GM19397 (cell line): ENCODE measurements at regions not wholly inside any gene's neighbourhood (a gene's known extent, or its start where the extent isn't known, plus 50 kb on each side); places are given as distances from the start of the nearest gene placed in this dataset.
"Not testable (repeated sequence)": the region's sequence is repeated elsewhere in the genome, so short reads cannot be mapped to it uniquely, and the experiment has no call there.

Experiments used
- ATAC-seq: cut with Tn5 transposase; IDR thresholded peaks from one replicate; pipeline ENCODE4 v1.9.1; 2021; ENCODE audit warnings: mild to moderate bottlenecking, moderate library complexity; ENCODE audit not compliant: unreplicated experiment

DNA sequence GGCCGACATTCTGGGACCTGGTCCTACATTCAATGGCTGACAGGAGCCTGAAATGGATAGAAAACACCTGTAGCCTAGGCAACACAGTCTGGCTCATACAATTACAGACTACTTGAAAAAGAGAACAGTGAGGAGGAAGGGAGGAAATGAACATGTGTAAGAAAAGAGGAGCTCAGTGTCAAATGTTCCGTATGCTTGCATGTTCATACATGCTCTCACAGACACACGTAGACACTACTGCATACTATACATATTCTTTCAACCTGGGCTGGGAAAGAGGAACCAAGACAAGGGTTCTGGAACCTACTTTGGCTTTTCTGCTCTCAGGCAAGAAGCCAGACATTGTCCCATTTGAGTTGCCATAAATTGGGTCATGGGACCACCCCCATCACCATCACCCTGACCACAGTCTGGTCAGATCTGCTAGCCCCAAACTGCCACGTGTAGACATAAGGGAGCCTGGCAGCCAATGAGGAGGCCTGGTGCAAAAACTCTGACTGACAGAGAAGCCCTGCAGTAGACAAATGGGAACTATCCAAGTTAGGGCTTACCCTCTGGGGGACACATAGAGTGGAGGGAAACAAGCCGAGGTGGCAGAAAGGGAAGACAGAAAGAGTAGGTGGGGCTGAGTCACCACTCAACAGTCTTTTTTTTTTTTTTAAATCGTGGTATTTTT, 310.0 kb downstream of the SHQ1 start:
- ATAC-seq = peak; percentile 48

DNA sequence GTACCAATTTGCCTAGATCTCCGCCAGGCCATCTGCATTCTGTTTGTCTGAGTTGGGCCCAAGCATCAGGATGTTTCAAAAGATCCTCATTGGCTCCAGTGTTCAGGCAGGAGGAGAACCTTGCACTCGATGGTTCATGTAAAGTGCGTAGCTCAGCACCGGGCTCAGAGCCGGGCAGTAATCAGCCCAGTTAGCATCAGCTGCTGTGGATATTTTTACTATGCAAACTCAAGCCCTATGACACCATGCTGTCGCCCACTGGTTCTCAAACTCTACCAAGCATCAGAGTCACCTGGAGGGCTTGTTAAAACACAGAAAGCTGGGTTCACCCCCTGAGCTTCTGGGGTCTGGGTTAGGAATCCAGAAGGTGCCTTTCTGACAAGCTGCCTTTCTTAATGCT, 310.8 kb downstream of the SHQ1 start:
- no peak for ATAC-seq

DNA sequence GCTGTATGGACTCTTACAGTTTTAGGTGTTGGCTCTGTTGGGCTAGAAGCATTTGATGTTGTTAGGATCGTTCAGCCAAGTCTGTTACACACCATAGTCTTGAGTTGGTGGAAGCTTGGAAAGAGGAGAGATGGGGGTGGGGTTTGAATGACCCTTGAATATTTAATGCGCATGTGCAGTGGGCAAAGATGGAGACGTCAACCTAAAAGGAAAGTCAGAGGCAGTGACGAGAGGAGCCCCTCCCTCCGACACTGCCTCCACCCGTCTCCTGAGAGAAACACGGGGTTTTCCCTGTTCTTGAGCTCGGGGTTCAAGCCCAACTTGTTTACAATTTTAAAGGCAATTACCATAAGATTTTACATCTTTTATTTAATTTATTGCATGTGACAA, 311.4 kb downstream of the SHQ1 start:
- ATAC-seq = no peak

DNA sequence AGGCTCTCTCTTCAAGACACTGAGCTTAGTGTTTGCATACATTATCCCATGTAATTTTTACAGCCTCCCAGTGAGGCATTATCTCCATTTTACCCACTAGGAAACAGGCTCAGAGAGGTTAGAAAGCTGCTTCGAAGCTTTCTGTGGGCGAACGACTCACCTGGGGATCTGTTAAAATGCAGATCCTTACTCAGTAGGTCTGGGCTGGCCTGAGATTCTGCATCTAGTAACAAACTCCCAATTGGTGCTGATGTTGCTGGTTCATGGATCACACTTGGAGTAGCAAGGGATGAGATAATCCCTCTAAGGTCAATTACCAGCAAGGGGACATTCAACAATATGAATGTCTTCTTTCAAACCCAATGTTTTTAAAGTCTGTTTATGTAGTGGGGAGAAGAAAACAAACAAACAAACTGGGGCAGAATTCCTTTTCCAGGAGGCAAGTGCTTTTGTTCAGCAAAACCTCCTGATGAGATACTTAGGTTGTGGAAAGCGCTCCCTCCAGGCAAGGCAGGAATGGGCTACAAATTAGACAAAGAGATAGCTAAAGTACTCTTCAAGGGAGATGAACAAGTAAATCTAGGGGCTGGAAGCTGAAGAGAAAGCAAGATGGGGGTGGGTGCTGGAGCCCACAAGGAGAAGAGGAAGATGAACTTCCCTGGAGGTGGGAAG, 311.9 kb downstream of the SHQ1 start:
- ATAC-seq = no peak

DNA sequence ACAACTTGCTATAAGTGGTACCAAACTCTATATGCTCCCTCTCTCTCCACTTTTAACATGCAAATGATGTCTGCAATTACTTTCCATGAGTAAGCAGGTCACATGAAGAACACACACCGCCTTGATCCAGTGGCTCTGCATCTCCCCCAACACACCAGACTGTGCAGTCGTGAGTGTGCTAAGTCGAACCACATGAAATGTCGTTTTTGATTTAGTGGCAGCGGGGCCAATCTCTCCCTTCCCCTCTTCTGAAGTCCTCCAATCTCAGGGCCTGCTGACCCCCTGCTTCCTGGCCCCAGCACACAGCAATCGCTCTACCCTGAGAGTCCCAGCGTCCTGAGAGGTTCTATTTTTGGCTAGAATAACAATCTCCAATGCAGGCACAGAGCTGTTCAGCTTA, 312.5 kb downstream of the SHQ1 start:
- ATAC-seq = no peak

DNA sequence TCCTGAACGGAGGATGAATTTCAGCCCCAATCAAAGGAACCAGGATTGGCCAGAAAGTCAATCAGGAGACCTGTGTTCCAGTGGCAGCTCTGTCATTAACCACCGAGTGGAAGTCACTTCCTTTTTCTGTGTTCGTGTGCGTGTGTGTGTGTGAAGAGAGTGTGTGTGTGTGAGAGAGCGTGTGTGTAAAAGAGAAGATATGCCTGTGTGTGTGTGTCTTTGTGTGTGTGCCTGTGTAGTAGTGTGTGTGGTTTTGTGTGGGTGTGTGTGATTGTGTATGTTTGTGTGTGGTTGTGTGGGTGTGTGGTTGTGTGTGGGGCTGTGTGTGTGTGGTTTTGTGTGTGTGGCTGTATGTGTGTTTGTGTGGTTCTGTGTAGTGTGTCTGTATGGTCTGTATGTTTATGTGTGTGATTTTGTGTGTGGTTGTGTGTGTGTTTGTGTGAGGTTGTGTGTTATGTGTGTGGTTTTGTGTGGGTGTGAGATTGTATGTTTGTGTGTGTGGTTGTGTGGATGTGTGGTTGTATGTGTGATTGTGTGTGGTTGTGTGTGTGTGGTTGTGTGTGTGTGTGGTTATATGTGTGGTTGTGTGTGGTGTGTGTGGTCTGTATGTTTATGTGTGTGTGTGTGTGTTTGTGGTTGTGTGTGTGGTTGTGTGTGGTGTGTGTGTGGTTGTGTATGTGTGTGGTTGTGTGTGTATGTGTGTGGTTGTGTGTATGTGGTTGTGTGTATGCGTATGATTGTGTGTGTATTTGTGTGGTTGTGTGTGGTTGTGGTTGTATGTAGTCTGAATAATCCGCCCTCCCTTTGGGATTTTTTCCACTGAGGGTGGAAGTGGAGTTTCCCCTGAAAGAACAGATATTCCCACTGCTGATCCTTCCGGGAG, 314.4 kb downstream of the SHQ1 start:
- no peak for ATAC-seq

DNA sequence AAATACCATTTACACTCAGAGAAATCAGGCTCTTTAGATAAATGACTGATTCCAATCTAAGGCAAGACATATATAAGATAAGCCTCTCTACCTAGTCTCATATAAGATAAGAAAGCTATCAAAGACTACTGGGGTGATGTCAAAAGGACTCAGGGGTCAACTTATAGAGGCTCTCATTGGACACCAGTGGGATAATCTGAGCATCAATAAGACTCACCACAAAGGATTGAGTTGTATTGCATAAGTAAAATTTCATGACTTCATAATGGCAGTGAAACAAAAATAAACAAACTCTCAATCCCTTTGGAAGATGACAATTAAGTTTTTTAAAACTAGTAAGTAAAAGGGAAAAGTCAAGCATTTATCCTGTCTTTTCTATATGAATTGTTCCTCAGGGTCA, 317.8 kb downstream of the SHQ1 start:
- no peak for ATAC-seq

DNA sequence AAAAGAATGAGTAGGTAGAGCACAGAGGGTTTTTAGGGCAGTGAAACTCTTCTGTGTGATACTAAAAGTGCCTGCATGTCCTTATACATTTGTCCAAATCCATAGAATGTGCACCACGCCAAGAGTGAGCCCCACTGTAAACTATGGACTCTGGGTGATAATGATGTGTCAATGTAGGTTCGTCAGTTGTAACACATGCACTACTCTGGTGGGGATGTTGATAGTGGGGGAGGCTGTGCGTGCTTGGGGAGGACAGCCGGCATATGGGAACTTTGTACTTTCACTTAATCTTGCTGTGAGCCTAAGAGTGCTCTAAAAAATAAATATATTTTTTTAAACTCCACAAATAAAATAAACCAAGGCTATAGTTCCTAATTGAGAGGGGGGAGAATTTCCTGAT, 319.2 kb downstream of the SHQ1 start:
- ATAC-seq = no peak

DNA sequence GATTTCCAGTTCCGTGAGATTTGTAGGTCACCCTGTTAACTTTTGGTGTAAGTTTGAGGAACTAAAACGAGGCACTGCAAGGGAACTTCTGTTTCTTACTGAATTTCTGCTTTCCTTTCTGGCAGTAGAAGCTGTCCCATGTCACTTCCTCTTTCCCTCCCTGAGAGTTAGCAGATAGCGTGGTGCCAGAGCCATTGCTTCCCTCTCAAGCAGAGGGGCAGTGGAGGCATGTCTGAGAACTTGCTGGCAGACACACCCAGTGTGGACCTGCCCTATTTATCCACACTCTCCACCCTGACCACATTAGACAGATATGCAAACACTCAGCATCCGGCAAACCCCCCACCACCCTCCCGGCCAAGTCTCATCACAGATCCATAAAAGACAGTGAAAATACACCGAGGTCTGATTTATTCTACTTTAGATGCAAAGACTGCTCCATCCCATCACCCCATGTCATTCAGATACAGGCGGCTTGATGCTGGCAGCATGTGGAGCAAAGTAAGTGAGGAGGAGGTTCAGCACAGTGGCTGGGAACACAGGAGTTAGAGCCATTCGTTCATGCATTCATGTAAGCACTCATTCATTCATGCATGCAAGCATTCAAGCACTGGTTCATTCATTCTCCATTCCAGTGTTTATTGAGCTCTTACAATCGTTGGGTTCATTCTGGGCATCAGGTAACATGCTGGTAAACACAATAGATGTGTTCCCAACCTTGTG, 324.7 kb downstream of the SHQ1 start:
- ATAC-seq = peak; percentile 89

DNA sequence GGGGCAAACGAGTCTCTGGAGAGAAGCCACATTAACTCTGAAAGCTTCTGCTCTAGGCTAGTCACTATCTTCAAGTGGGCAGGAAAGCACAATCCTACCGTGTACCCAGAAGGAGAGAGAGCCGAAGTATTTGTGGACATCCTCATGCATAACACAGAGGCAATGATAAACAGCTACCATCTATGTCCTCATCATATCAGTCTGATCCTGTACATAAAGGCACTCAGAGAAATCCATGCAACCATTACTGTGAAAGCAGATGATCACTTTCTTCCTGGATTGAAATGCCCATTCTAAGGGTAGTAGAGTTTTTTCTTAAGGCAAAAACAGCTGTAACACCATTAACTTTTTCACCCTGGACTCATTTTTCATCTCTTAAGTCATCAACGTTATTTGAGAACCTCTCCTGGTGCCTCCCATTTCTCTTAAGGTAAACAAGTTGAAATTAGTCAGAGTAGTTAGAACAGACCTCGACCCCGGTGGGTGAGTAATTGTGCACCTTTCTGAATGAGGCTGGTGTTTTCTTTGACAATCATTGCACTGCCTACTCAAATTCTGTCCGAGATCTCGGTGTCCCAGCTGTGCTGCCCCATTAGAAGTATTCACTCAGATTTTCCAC, 327.4 kb downstream of the SHQ1 start:
- ATAC-seq = no peak

DNA sequence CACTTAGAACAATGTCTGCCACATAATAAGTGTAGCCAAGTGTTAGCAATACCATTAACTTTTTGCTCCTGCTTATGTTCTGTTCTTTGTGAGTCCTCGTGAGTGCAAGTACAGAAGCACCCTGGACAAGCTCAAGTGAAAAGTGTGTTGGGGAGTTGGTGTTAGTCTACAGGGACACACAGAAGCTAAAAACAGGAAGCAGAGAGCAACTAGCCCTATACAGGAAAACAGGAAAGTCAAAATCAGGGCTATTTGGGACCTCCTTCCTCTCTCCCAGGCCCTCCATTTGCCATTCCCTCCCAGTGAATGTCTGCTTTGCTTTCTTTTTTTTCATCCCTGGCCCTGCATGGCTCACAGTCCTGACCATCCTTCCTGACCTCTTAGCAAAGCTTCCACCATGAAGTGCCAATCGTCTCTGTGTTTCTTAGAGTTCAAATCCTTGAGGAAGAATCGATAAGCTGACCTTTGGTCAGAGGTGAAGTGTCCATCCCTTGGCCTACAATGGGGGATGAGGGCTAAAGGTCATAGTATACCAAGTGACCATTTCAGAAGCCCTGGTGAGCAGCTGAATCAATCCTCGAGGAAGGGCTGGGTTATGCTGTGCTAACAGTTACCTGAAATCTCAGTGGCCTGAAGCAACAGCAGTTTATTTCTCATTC, 328.2 kb downstream of the SHQ1 start:
- no peak for ATAC-seq

DNA sequence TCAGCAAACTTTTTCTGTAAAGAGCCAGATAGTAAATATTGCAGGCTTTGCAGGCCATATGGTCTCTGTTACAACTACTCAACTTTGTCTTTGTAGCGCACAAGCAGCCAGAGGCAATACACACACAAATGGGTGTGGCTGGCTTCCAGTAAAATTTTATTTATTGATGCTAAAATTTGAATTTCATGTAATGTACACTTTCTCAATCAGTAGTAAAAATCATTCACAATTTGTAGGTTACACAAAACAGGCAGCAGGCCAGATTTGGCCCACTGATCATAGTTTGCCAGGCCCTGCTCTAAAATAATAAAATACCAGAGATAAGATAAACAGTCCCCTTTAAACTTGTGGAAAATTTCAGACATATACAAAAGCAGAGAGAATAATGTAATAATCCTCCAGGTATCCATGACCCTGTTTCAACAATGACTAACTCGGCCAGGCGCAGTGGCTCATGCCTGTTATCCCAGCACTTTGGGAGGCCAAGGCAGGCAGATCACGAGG, 330.3 kb downstream of the SHQ1 start:
- no peak for ATAC-seq

DNA sequence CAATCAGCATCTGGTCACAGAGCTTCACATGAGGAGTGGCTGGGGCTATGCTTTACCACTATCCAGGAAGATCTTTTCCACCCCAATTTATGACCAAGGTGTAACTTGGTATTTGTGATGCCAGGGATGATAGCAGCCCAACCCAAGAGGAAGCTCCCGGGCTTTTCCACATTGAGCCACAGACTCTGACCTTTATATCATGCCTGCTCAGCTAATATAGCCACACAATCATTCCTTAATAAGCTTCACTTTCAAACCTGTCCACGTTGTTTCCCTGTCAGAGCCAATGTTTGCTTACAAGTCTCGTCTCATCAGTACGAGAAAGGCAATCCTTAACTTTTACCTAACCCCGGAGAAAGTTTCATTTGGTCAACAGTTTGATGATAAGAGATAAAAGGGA, 330.9 kb downstream of the SHQ1 start:
- ATAC-seq = no peak

DNA sequence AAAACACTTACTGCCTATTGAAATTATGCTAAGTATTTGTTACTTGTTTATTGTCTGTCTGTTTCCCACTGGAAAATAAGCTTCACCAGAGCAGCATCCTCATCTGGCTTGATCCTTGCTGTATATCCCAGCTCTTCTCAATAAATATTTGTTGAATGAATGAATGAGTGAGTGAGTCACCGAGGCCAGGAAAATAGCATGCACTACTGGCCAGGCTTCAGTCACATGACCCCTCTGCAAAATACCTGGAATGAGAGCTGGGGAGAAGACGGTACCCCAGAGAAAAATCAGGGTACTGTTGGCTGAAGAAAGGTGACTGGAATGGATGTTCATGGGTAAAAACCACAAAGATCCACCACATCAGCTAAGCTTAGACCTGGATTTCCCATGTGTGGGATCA, 331.9 kb downstream of the SHQ1 start:
- no peak for ATAC-seq

DNA sequence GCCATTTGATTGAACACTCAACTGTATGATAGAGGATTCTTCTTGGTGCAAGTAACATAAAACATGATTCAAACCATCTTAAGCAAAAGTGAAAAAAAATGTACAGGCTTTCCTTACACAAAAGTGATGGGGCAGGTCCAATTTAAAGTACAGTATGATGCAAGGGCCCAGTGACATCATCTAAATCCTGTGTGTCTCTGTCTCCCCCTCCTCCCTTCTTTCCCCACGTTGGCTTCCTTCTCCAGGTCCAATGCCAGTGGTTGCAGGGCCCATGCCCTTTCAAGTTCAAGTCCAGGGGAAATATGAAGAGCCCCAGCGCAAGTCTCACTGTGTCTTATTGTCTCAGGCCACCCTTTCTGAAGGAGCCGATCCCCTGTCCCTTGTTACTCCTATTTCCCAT, 332.3 kb downstream of the SHQ1 start:
- no peak for ATAC-seq

DNA sequence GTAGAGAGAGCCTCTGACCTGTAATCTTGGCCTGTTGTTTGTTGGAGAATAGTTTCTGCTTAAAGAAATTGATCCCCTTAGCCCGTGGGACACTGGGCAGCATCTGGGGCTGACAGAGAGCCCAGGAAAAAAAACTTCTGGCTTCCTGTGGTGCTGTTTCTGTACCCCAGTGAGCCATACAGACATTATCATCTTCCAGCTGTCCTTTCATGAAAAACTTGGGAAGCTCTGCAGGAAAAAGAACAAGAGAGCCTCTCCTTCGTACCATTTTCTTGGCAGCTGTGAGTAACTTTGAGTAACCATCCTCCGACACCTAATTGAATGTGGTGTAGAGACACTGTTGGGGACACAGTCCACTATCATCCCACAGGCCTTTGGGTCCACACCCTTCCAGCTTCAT, 333.0 kb downstream of the SHQ1 start:
- no peak for ATAC-seq

DNA sequence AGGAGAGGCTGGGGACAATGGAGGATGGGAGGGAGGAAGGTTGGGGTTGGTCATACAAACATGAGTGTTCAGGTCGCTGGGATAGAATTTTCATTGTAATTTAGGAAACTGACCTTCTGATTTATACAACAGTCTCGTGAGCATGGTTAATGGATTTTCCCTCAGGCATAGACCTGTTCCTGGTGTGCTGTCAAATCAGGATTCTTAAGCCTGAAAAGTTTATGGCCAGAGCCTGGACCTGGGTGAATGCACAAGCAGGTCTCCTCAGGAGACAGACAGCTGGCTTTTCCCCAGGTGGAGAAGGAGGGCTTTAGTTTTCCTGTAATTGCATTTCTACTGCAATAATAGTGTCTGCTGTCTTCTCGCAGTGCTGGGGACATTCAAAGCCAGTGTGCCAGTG, 338.0 kb downstream of the SHQ1 start:
- no peak for ATAC-seq

DNA sequence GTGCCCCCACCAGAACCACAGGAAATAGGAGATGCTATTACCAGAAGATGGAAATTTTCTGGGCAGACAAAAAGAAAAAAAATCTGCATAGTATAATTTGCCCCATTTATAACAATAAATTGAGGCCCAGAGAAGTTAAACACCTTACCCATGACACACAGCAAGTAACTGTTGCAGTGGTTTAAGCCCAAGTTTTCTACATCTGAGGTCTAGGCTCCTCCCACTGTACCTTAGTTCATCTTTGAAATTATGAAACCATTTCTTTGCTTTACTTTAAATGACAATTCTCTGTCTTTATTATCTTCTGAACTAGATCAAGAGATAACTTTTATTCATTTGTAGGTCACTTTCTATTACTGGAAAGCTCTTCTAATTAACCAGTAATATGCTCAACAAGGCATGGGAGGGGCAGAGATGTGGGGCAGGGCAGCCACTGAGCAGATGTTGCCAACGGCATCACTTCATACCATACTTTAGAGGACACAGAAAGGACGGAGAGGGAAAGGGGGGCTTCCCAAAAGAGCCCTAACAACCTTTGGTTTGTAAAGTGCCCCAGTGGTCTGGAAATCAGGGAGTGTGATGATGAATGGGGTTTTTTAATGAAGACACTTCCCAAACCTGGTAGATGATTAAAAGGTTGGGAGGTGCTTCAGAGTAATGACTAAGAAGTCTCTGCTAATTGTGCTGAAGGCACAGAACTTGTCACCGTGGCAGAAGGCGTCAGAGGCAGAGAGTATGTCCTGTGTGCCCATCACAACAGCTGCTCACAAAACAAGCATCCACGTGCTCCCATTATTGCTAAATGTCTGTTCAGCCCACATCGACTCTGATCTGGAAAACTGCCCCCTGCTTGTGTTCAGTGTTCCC, 342.5 kb downstream of the SHQ1 start:
- no peak for ATAC-seq

DNA sequence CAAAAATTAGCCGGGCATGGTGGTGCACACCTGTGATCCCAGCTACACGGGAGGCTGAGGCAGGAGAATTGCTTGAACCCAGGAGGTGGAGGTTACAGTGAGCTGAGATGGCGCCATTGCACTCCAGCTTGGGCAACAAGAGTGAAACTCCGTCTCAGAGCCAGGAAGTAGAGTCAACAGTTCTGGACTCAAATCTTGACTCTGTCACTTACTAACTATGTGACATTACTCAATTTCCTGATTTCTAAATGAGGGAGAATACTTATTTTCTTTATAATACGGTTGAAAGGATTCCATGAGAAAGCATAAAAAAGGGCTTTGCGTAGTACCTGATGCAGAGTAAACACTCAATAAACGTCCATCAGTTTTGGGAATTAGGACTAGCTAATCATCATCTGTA, 350.7 kb downstream of the SHQ1 start:
- ATAC-seq = not testable (repeated sequence)
